ENCODE measurements at regions not wholly inside any gene's neighbourhood (a gene's known extent, or its start where the extent isn't known, plus 50 kb on each side); places are given as distances from the start of the nearest gene placed in this dataset.

DNA sequence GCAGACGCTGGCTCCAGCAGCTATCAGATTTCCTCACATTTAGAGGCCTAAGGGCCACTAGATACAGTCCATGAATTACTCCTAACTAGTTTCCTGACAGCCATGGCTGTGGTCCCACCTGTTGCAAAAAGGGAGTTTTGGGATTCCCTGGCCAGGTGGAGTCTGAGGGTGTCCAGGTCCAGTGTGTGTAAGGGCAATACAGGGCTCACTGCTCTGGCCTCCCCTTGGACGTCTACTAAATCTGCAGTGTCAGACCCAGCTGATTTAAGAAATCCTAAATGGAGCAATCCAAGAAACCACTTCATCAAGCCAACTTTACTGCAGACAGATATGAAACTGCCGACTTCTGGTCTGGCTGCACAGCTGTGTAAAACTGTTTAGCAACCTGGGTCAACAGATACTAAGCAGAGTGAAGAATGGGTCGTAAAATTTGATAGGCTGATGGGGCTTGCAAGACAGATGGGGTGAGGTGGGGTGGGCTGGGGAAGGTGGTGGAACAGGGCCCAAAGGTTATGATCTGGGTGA lies 116.4 kb downstream of the GADD45G start:
- Histone ChIP-seq H3K9me3 (ENCODE audit: low read depth, low read length, poor library complexity, severe bottlenecking) (no peaks in the 10 kb centered on the region), H3K4me1 (ENCODE audit: insufficient read depth, low read length, poor library complexity, severe bottlenecking) (no peaks in the 10 kb centered on the region), H3K27ac (ENCODE audit: low read depth, low read length, poor library complexity, severe bottlenecking) (no peak overlapping the region), H3K4me3 (ENCODE audit: low read depth, low read length, poor library complexity, severe bottlenecking) (no peak overlapping the region), H3K27me3 (replicated peaks; ENCODE audit: insufficient read depth, low read depth, low read length, poor library complexity) (no peaks in the 10 kb centered on the region), H3K36me3 (ENCODE audit: insufficient read depth, low read length, poor library complexity, severe bottlenecking) (no peaks in the 10 kb centered on the region)
- POLR2A ChIA-PET (ENCODE audit: low non-redundant PET), result no interaction called here
- CTCF ChIA-PET, result no interaction called here
- DNase-seq (ENCODE audit: low spot score), result no peak
- intact Hi-C loops (cut with micrococcal nuclease; ENCODE audit: unreplicated experiment), result no loop called here
- no TSS peak for BruUV-seq (replicated peaks)
- TF ChIP-seq, protein P1, sequence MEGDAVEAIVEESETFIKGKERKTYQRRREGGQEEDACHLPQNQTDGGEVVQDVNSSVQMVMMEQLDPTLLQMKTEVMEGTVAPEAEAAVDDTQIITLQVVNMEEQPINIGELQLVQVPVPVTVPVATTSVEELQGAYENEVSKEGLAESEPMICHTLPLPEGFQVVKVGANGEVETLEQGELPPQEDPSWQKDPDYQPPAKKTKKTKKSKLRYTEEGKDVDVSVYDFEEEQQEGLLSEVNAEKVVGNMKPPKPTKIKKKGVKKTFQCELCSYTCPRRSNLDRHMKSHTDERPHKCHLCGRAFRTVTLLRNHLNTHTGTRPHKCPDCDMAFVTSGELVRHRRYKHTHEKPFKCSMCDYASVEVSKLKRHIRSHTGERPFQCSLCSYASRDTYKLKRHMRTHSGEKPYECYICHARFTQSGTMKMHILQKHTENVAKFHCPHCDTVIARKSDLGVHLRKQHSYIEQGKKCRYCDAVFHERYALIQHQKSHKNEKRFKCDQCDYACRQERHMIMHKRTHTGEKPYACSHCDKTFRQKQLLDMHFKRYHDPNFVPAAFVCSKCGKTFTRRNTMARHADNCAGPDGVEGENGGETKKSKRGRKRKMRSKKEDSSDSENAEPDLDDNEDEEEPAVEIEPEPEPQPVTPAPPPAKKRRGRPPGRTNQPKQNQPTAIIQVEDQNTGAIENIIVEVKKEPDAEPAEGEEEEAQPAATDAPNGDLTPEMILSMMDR (conservative IDR thresholded peaks at IDR 0.05; ENCODE audit: low read depth, low read length), result no peak
- TF ChIP-seq EZH2 (IDR thresholded peaks at IDR 0.05; ENCODE audit: borderline replicate concordance, low read depth, low read length, poor library complexity, severe bottlenecking), result no peak

GRCh38 chr9:89721971-89722530 lies 117.2 kb downstream of the GADD45G start:
- intact Hi-C loops (cut with micrococcal nuclease; ENCODE audit: unreplicated experiment), result no loop called here
- no peak for DNase-seq (ENCODE audit: low spot score)
- ChIA-PET POLR2A (ENCODE audit: low non-redundant PET) (no interaction called here), CTCF (no interaction called here)
- Histone ChIP-seq H3K36me3 (ENCODE audit: insufficient read depth, low read length, poor library complexity, severe bottlenecking) (no peaks in the 10 kb centered on the region), H3K4me3 (ENCODE audit: low read depth, low read length, poor library complexity, severe bottlenecking) (no peak overlapping the region), H3K4me1 (ENCODE audit: insufficient read depth, low read length, poor library complexity, severe bottlenecking) (no peaks in the 10 kb centered on the region), H3K27me3 (replicated peaks; ENCODE audit: insufficient read depth, low read depth, low read length, poor library complexity) (no peaks in the 10 kb centered on the region), H3K27ac (ENCODE audit: low read depth, low read length, poor library complexity, severe bottlenecking) (no peak overlapping the region), H3K9me3 (ENCODE audit: low read depth, low read length, poor library complexity, severe bottlenecking) (no peaks in the 10 kb centered on the region)
- TF ChIP-seq, protein P1 (conservative IDR thresholded peaks at IDR 0.05; ENCODE audit: low read depth, low read length), result no peak
- no peak for TF ChIP-seq EZH2 (IDR thresholded peaks at IDR 0.05; ENCODE audit: borderline replicate concordance, low read depth, low read length, poor library complexity, severe bottlenecking)
- BruUV-seq (replicated peaks), result no TSS peak

- ChIA-PET POLR2A (ENCODE audit: low non-redundant PET) (no interaction called here), CTCF (interaction anchor here (0.5 kb wide), 1 partner anchor 345 kb away, joined by 3 read pairs; no protein-coding TSS in a partner anchor)
- intact Hi-C loops (cut with micrococcal nuclease; ENCODE audit: unreplicated experiment), result no loop called here
- Histone ChIP-seq H3K4me3 (ENCODE audit: low read depth, low read length, poor library complexity, severe bottlenecking) (no peak overlapping the region), H3K27me3 (replicated peaks; ENCODE audit: insufficient read depth, low read depth, low read length, poor library complexity) (no peaks in the 10 kb centered on the region), H3K9me3 (ENCODE audit: low read depth, low read length, poor library complexity, severe bottlenecking) (no peaks in the 10 kb centered on the region), H3K27ac (ENCODE audit: low read depth, low read length, poor library complexity, severe bottlenecking) (no peak overlapping the region), H3K36me3 (ENCODE audit: insufficient read depth, low read length, poor library complexity, severe bottlenecking) (no peaks in the 10 kb centered on the region), H3K4me1 (ENCODE audit: insufficient read depth, low read length, poor library complexity, severe bottlenecking) (no peaks in the 10 kb centered on the region)
- TF ChIP-seq, protein P1 (conservative IDR thresholded peaks at IDR 0.05; ENCODE audit: low read depth, low read length), result no peak
- no peak for TF ChIP-seq EZH2 (IDR thresholded peaks at IDR 0.05; ENCODE audit: borderline replicate concordance, low read depth, low read length, poor library complexity, severe bottlenecking)
- DNase-seq (ENCODE audit: low spot score), result no peak
- BruUV-seq (replicated peaks), result no TSS peak
These were observed 117.9 kb downstream of the GADD45G start for GRCh38 chr9:89722712-89723111.
